ENCODE measurements at regions not wholly inside any gene's neighbourhood (a gene's known extent, or its start where the extent isn't known, plus 50 kb on each side); places are given as distances from the start of the nearest gene placed in this dataset.

GRCh38 chr6:9463311-9463710 is 951.6 kb downstream of the TFAP2A start:
- TF ChIP-seq CTCF (IDR thresholded peaks at IDR 0.05 in 2 of 3, conservative IDR thresholded peaks at IDR 0.05 in 1 of 3; ENCODE audit: borderline replicate concordance in 1 of 3, insufficient read depth in 1 of 3, low read depth in 2 of 3, low read length in 2 of 3) (no peak), EZH2 (IDR thresholded peaks at IDR 0.05) (no peak), ATF3 (IDR thresholded peaks at IDR 0.05) (no peak), REST (IDR thresholded peaks at IDR 0.05; ENCODE audit: low read depth) (no peak), EZH2phosphoT487 (IDR thresholded peaks at IDR 0.05; ENCODE audit: borderline replicate concordance) (no peak), SP1 (IDR thresholded peaks at IDR 0.05; ENCODE audit: low read depth) (no peak), SIN3A (IDR thresholded peaks at IDR 0.05; ENCODE audit: low read depth) (no peak), POLR2A (IDR thresholded peaks at IDR 0.05; ENCODE audit: borderline replicate concordance, extremely low read depth, insufficient read depth, insufficient read length) (no peak)
